Ishikawa (cell line): ENCODE measurements at regions not wholly inside any gene's neighbourhood (a gene's known extent, or its start where the extent isn't known, plus 50 kb on each side); places are given as distances from the start of the nearest gene placed in this dataset.

Experiments
- CREB1 ChIP-seq: IDR thresholded peaks from 2 replicates; pipeline ENCODE4 v1.6.1; 2012; ENCODE audit warnings: low read depth
- EGR1 ChIP-seq: IDR thresholded peaks from 2 replicates; pipeline ENCODE4 v1.6.1; 2012
- EP300 ChIP-seq: IDR thresholded peaks from 2 replicates; pipeline ENCODE4 v1.6.1; 2012; ENCODE audit warnings: borderline replicate concordance
- MAX ChIP-seq: IDR thresholded peaks from 2 replicates; pipeline ENCODE4 v1.6.1; 2012
- NFIC ChIP-seq: IDR thresholded peaks from 2 replicates; pipeline ENCODE4 v1.6.1; 2012
- RAD21 ChIP-seq: IDR thresholded peaks from 2 replicates; pipeline ENCODE4 v1.6.1; 2012; ENCODE audit warnings: low read depth
- REST ChIP-seq: IDR thresholded peaks from 2 replicates; pipeline ENCODE4 v1.6.1; 2012; ENCODE audit warnings: low read depth, mild to moderate bottlenecking
- TAF1 ChIP-seq: IDR thresholded peaks from 2 replicates; pipeline ENCODE4 v1.6.1; 2012; ENCODE audit warnings: low read depth, mild to moderate bottlenecking
- TCF12 ChIP-seq: IDR thresholded peaks from 2 replicates; pipeline ENCODE4 v1.6.1; 2012; ENCODE audit warnings: low read depth
- TEAD4 ChIP-seq: IDR thresholded peaks from 2 replicates; pipeline ENCODE4 v1.6.1; 2012
- YY1 ChIP-seq: IDR thresholded peaks from 2 replicates; pipeline ENCODE4 v1.6.1; 2012; ENCODE audit warnings: low read depth
- TF ChIP-seq, protein P1 (sequence below): IDR thresholded peaks from 2 replicates; pipeline ENCODE4 v1.6.1; 2012

- TF ChIP-seq RAD21: no peak
- TF ChIP-seq NFIC: no peak
- TF ChIP-seq, protein P1, sequence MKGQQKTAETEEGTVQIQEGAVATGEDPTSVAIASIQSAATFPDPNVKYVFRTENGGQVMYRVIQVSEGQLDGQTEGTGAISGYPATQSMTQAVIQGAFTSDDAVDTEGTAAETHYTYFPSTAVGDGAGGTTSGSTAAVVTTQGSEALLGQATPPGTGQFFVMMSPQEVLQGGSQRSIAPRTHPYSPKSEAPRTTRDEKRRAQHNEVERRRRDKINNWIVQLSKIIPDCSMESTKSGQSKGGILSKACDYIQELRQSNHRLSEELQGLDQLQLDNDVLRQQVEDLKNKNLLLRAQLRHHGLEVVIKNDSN: no peak
- no peak for TF ChIP-seq REST
- TF ChIP-seq TEAD4: no peak
- no peak for TF ChIP-seq MAX
- TF ChIP-seq TAF1: no peak
- TF ChIP-seq TCF12: no peak
- no peak for TF ChIP-seq EGR1
- TF ChIP-seq YY1: no peak
- no peak for TF ChIP-seq EP300
- no peak for TF ChIP-seq CREB1
These were observed 99.9 kb upstream of the NABP1 start for GRCh38 chr2:191578031-191578430.
